ENCODE measurements at regions not wholly inside any gene's neighbourhood (a gene's known extent, or its start where the extent isn't known, plus 50 kb on each side); places are given as distances from the start of the nearest gene placed in this dataset.

GRCh38 chr19:30708416-30709178, 336.4 kb downstream of the ZNF536 start:
- no peak overlapping the region for H3K27ac ChIP-seq (ENCODE audit: low read length)

GRCh38 chr19:30704771-30705330, 332.7 kb downstream of the ZNF536 start:
- no peak overlapping the region for H3K9ac ChIP-seq (ENCODE audit: low read length)
- TF ChIP-seq REST (IDR thresholded peaks at IDR 0.05; ENCODE audit: borderline replicate concordance) (no peak), EP300 (conservative IDR thresholded peaks at IDR 0.05; ENCODE audit: poor library complexity, severe bottlenecking) (no peak), POLR2AphosphoS5 (IDR thresholded peaks at IDR 0.05) (no peak), MXI1 (conservative IDR thresholded peaks at IDR 0.05; ENCODE audit: poor library complexity, severe bottlenecking) (no peak), CTCF (IDR thresholded peaks at IDR 0.05; ENCODE audit: poor library complexity, severe bottlenecking) (no peak)

More at GRCh38 chr19:30708416-30709178, 336.4 kb downstream of the ZNF536 start:
- H3K9me3 ChIP-seq (ENCODE audit: low read length) = no peaks in the 10 kb centered on the region
- no peaks in the 10 kb centered on the region for H3K9me2 ChIP-seq (ENCODE audit: insufficient read depth, low read length)
- no peak for TF ChIP-seq EZH2 (IDR thresholded peaks at IDR 0.05; ENCODE audit: borderline replicate concordance, insufficient read depth, low read length, poor library complexity, severe bottlenecking)
- TF ChIP-seq SMC3 (conservative IDR thresholded peaks at IDR 0.05; ENCODE audit: poor library complexity) = no peak
- TF ChIP-seq RAD21 (conservative IDR thresholded peaks at IDR 0.05) = no peak
- TF ChIP-seq POLR2AphosphoS5 (IDR thresholded peaks at IDR 0.05) = no peak
- TF ChIP-seq TAF1 (IDR thresholded peaks at IDR 0.05; ENCODE audit: low read depth) = no peak
- no peak for TF ChIP-seq EP300 (conservative IDR thresholded peaks at IDR 0.05; ENCODE audit: poor library complexity, severe bottlenecking)
- no peak for TF ChIP-seq CTCF (IDR thresholded peaks at IDR 0.05; ENCODE audit: poor library complexity, severe bottlenecking)
- TF ChIP-seq REST (IDR thresholded peaks at IDR 0.05; ENCODE audit: borderline replicate concordance) = no peak
- H3K4me3 ChIP-seq (ENCODE audit: low read length) = no peak overlapping the region
- no peaks in the 10 kb centered on the region for H4K20me1 ChIP-seq (ENCODE audit: insufficient read depth)
- H3K36me3 ChIP-seq (ENCODE audit: insufficient read depth, low read length) = no peaks in the 10 kb centered on the region
- no peak overlapping the region for H2AFZ ChIP-seq (ENCODE audit: low read depth, low read length)
- no peaks in the 10 kb centered on the region for H3F3A ChIP-seq (ENCODE audit: insufficient read depth, low read length, poor library complexity, severe bottlenecking)
- H3K9ac ChIP-seq (ENCODE audit: low read length) = no peak overlapping the region
- H3K27me3 ChIP-seq (ENCODE audit: insufficient read depth, low read depth, low read length) = no peaks in the 10 kb centered on the region
- H3K79me2 ChIP-seq (replicated peaks; ENCODE audit: insufficient read depth, low read length) = no peaks in the 10 kb centered on the region
- no peak overlapping the region for H3K4me2 ChIP-seq (ENCODE audit: low read length)

More at GRCh38 chr19:30704771-30705330, 332.7 kb downstream of the ZNF536 start:
- Histone ChIP-seq H3K9me3 (ENCODE audit: low read length) (no peaks in the 10 kb centered on the region), H3K36me3 (ENCODE audit: insufficient read depth, low read length) (no peaks in the 10 kb centered on the region), H3K4me3 (ENCODE audit: low read length) (no peak overlapping the region), H4K20me1 (ENCODE audit: insufficient read depth) (no peaks in the 10 kb centered on the region), H3K27ac (ENCODE audit: low read length) (no peak overlapping the region), H3K27me3 (ENCODE audit: insufficient read depth, low read depth, low read length) (no peaks in the 10 kb centered on the region), H2AFZ (ENCODE audit: low read depth, low read length) (no peak overlapping the region), H3K79me2 (replicated peaks; ENCODE audit: insufficient read depth, low read length) (no peaks in the 10 kb centered on the region), H3F3A (ENCODE audit: insufficient read depth, low read length, poor library complexity, severe bottlenecking) (no peaks in the 10 kb centered on the region), H3K9me2 (ENCODE audit: insufficient read depth, low read length) (no peaks in the 10 kb centered on the region), H3K4me2 (ENCODE audit: low read length) (no peak overlapping the region)

Data from neural cell (in vitro differentiated cells).